SK-N-SH (cell line): ENCODE measurements at regions not wholly inside any gene's neighbourhood (a gene's known extent, or its start where the extent isn't known, plus 50 kb on each side); places are given as distances from the start of the nearest gene placed in this dataset.

ENCODE experiments used
- CTCF ChIA-PET: fragments of 300-600, 350-600 bp; formaldehyde crosslinking; extraction: SDS; loops from one replicate; lab custom pipeline; 2021; lab: Yijun Ruan, JAX
- POLR2A ChIA-PET: fragments of 350-600 bp; sonication (Branson Sonifier 250); formaldehyde crosslinking; extraction: SDS; loops from one replicate; lab custom pipeline; 2020; ENCODE audit warnings: antibody characterized with exemption, inconsistent platforms; lab: Yijun Ruan, JAX
- DNase-seq: peaks from one replicate; pipeline ENCODE4 v3.0.0; 2012
- H2AFZ ChIP-seq: fragments of 200-600 bp; sonication (generic); 2 replicates; pipeline ENCODE4 v1.8.1; 2016; ENCODE audit warnings: antibody characterized with exemption, mild to moderate bottlenecking, low read depth
- H3F3A ChIP-seq: fragments of 200-600 bp; sonication (generic); replicated peaks from 2 replicates; pipeline ENCODE3; 2016; ENCODE audit warnings: antibody characterized with exemption, mild to moderate bottlenecking; ENCODE audit not compliant: insufficient read depth
- H3K27ac ChIP-seq, 2 experiments: fragments of 200-500 bp in 1 of 2; fragments of 200-600 bp in 1 of 2; sonication (Bioruptor generic) in 1 of 2; sonication (generic), shearing (Covaris generic) in 1 of 2; 2 replicates each; pipeline versions ENCODE4 v1.5.1 to v1.6.1; 2014 to 2016; ENCODE audit warnings: low read depth in 2 of 2, inconsistent platforms in 1 of 2, low read length in 1 of 2, mild to moderate bottlenecking in 1 of 2, mixed read lengths in 1 of 2
- H3K27me3 ChIP-seq: fragments of 200-600 bp; sonication (generic), shearing (Covaris generic); 2 replicates; pipeline ENCODE4 v1.6.1; 2016; ENCODE audit warnings: mixed run types; ENCODE audit not compliant: insufficient read depth
- H3K36me3 ChIP-seq, 2 experiments: fragments of 200-500 bp in 1 of 2; fragments of 200-600 bp in 1 of 2; sonication (Bioruptor generic) in 1 of 2; sonication (generic) in 1 of 2; replicated peaks in 1 of 2; 2 replicates each; pipeline versions ENCODE3 to v1.5.1; 2014 to 2016; ENCODE audit warnings: low read length in 1 of 2, mild to moderate bottlenecking in 1 of 2; ENCODE audit not compliant: insufficient read depth in 2 of 2, control insufficient read depth in 1 of 2
- H3K4me1 ChIP-seq, 2 experiments: fragments of 200-500 bp in 1 of 2; fragments of 200-600 bp in 1 of 2; sonication (Bioruptor generic) in 1 of 2; sonication (generic), shearing (Covaris generic) in 1 of 2; 2 replicates each; pipeline versions ENCODE4 v1.5.1 to v1.6.1; 2014 to 2016; ENCODE audit warnings: low read depth in 1 of 2, low read length in 1 of 2, mixed run types in 1 of 2; ENCODE audit not compliant: insufficient read depth in 2 of 2, control insufficient read depth in 1 of 2
- H3K4me2 ChIP-seq: fragments of 200-600 bp; sonication (generic), shearing (Covaris generic); 2 replicates; pipeline ENCODE4 v1.6.1; 2017; ENCODE audit warnings: mixed run types
- H3K4me3 ChIP-seq, 2 experiments: fragments of 200-500 bp in 1 of 2; fragments of 200-600 bp in 1 of 2; sonication (Bioruptor generic) in 1 of 2; sonication (generic), shearing (Covaris generic) in 1 of 2; 2 replicates each; pipeline versions ENCODE4 v1.5.1 to v1.8.1; 2014 to 2016; ENCODE audit warnings: low read depth in 2 of 2, inconsistent platforms in 1 of 2, low read length in 1 of 2, mild to moderate bottlenecking in 1 of 2, mixed read lengths in 1 of 2, moderate library complexity in 1 of 2
- H3K79me2 ChIP-seq: fragments of 200-600 bp; sonication (generic); 2 replicates; pipeline ENCODE4 v1.8.1; 2017; ENCODE audit warnings: mild to moderate bottlenecking; ENCODE audit not compliant: insufficient read depth
- H3K9ac ChIP-seq: fragments of 200-600 bp; sonication (generic); 2 replicates; pipeline ENCODE4 v1.6.1; 2017; ENCODE audit warnings: mixed run types
- H3K9me2 ChIP-seq: fragments of 200-600 bp; sonication (generic); 2 replicates; pipeline ENCODE4 v1.6.1; 2017; ENCODE audit warnings: mixed run types
- H3K9me3 ChIP-seq: fragments of 200-600 bp; sonication (generic); 2 replicates; pipeline ENCODE4 v1.6.1; 2017; ENCODE audit warnings: mixed run types, mild to moderate bottlenecking, moderate library complexity
- H4K20me1 ChIP-seq: fragments of 200-600 bp; sonication (generic); 2 replicates; pipeline ENCODE4 v1.6.1; 2017; ENCODE audit warnings: mild to moderate bottlenecking, mixed run types; ENCODE audit not compliant: insufficient read depth
- CHD2 ChIP-seq: fragments of 150-350 bp; IDR thresholded peaks from 2 replicates; pipeline ENCODE4 v1.6.1; 2018; ENCODE audit warnings: low read length; ENCODE audit not compliant: partially characterized antibody
- CTCF ChIP-seq: fragments of 200-600 bp; sonication (generic); IDR thresholded peaks from 2 replicates; pipeline ENCODE4 v1.6.1; 2017; ENCODE audit warnings: antibody characterized with exemption, mild to moderate bottlenecking, moderate library complexity
- EZH2phosphoT487 ChIP-seq: fragments of 200-600 bp; sonication (generic); IDR thresholded peaks from 2 replicates; pipeline ENCODE4 v1.6.1; 2017; ENCODE audit warnings: low read depth, mixed run types, mild to moderate bottlenecking, antibody characterized with exemption, moderate library complexity, borderline replicate concordance
- FOSL2 ChIP-seq: IDR thresholded peaks from 2 replicates; pipeline ENCODE4 v1.4.0; 2012; ENCODE audit warnings: low read depth, mild to moderate bottlenecking, moderate library complexity, borderline replicate concordance
- FOXJ3 ChIP-seq: sonication (generic); formaldehyde crosslinking; IDR thresholded peaks from 2 replicates; pipeline ENCODE4 v1.5.1; 2020; ENCODE audit warnings: mild to moderate bottlenecking, missing genetic modification reagents
- FOXM1 ChIP-seq: IDR thresholded peaks from 2 replicates; pipeline ENCODE4 v1.4.0; 2012; ENCODE audit warnings: low read depth, mild to moderate bottlenecking
- GABPA ChIP-seq: IDR thresholded peaks from 2 replicates; pipeline ENCODE4 v1.4.0; 2012; ENCODE audit warnings: low read depth, mild to moderate bottlenecking
- GATA2 ChIP-seq: sonication (generic); formaldehyde crosslinking; IDR thresholded peaks from 2 replicates; pipeline ENCODE4 v1.5.0; 2020; ENCODE audit warnings: mild to moderate bottlenecking, missing genetic modification reagents
- JUND ChIP-seq: IDR thresholded peaks from 2 replicates; pipeline ENCODE4 v1.4.0; 2012
- MEF2A ChIP-seq: IDR thresholded peaks from 2 replicates; pipeline ENCODE4 v1.4.0; 2012; ENCODE audit warnings: low read depth, borderline replicate concordance
- NRF1 ChIP-seq: IDR thresholded peaks from 2 replicates; pipeline ENCODE4 v1.6.1; 2012; ENCODE audit warnings: low read depth, mild to moderate bottlenecking, low read length
- POLR2AphosphoS5 ChIP-seq: IDR thresholded peaks from 2 replicates; pipeline ENCODE4 v1.6.1; 2012; ENCODE audit warnings: low read depth, low read length
- RCOR1 ChIP-seq: fragments of 150-350 bp; IDR thresholded peaks from 2 replicates; pipeline ENCODE4 v1.6.1; 2017; ENCODE audit warnings: antibody characterized with exemption, low read length
- RXRA ChIP-seq: IDR thresholded peaks from 2 replicates; pipeline ENCODE4 v1.4.0; 2012; ENCODE audit warnings: low read depth, mild to moderate bottlenecking, borderline replicate concordance
- SIN3A ChIP-seq: IDR thresholded peaks from 2 replicates; pipeline ENCODE4 v1.6.1; 2012; ENCODE audit warnings: low read depth, mild to moderate bottlenecking, low read length, moderate library complexity, borderline replicate concordance
- SMC3 ChIP-seq: IDR thresholded peaks from 2 replicates; pipeline ENCODE4 v1.6.1; 2012; ENCODE audit warnings: low read depth, low read length, improper control_type of control experiment
- TAF1 ChIP-seq: IDR thresholded peaks from 2 replicates; pipeline ENCODE4 v1.6.1; 2012; ENCODE audit warnings: low read depth, mild to moderate bottlenecking, low read length, moderate library complexity, borderline replicate concordance
- TCF12 ChIP-seq: IDR thresholded peaks from 2 replicates; pipeline ENCODE4 v1.4.0; 2012
- USF1 ChIP-seq: IDR thresholded peaks from 2 replicates; pipeline ENCODE4 v1.4.0; 2012; ENCODE audit warnings: low read depth, borderline replicate concordance
- WGBS: methylation state at CpG from one replicate; pipeline ENCODE4 v1.1.6; 2017; ENCODE audit warnings: low lambda C conversion rate; 5-methylcytosine and 5-hydroxymethylcytosine counted together
- TF ChIP-seq, protein P1 (sequence below): IDR thresholded peaks from 2 replicates; pipeline ENCODE4 v1.4.0; 2012; ENCODE audit warnings: low read depth, borderline replicate concordance

DNA sequence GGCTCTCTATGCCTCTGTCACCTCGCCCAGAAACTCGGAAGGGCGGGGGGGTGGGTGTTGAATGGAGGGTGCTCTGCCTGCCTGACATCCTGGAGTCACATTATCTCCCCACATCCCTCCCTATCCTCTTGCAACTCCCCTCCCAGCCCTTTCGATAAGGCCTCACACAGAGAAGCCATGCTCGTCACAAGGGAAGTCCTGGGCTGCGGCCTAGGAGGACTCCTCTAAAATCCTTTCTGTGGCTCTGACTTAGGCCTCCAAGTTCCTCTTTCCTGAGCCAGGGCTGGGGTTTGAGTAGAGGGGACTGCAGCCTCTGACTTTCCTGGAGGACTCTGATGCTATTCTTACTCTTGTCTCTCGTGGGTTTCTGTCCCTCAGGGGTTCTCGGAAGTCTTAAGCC lies 75.0 kb upstream of the PKDCC start:
- H3K36me3 ChIP-seq, result no peaks in the 10 kb centered on the region
- no peaks in the 10 kb centered on the region for H3K9me2 ChIP-seq
- DNase-seq, result no peak
- no peak overlapping the region for H3K4me2 ChIP-seq
- CTCF ChIA-PET, result interaction anchor here (3.7 kb wide), 1 partner anchor 103 kb away, joined by 16 read pairs; no protein-coding TSS in a partner anchor
- no peak overlapping the region for H3K27ac ChIP-seq
- no peaks in the 10 kb centered on the region for H3K9me3 ChIP-seq
- POLR2A ChIA-PET, result no interaction called here
- H3F3A ChIP-seq, result no peaks in the 10 kb centered on the region
- no peak overlapping the region for H3K9ac ChIP-seq
- H3K79me2 ChIP-seq, result no peaks in the 10 kb centered on the region
- WGBS, result 76% methylated on average over 8 of the region's 8 CpGs
- TF ChIP-seq GABPA (no peak), RCOR1 (no peak), CTCF (no peak), FOXM1 (no peak), FOXJ3 (no peak), JUND (no peak), POLR2AphosphoS5 (no peak), GATA2 (CRISPR knock-in tag) (no peak), FOSL2 (no peak), TAF1 (no peak), EZH2phosphoT487 (no peak), NRF1 (no peak), CHD2 (no peak), TCF12 (no peak), RXRA (no peak), SMC3 (no peak), USF1 (no peak), SIN3A (no peak), MEF2A (no peak)
- TF ChIP-seq, protein P1, sequence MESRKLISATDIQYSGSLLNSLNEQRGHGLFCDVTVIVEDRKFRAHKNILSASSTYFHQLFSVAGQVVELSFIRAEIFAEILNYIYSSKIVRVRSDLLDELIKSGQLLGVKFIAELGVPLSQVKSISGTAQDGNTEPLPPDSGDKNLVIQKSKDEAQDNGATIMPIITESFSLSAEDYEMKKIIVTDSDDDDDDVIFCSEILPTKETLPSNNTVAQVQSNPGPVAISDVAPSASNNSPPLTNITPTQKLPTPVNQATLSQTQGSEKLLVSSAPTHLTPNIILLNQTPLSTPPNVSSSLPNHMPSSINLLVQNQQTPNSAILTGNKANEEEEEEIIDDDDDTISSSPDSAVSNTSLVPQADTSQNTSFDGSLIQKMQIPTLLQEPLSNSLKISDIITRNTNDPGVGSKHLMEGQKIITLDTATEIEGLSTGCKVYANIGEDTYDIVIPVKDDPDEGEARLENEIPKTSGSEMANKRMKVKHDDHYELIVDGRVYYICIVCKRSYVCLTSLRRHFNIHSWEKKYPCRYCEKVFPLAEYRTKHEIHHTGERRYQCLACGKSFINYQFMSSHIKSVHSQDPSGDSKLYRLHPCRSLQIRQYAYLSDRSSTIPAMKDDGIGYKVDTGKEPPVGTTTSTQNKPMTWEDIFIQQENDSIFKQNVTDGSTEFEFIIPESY, result no peak
- no peak overlapping the region for H2AFZ ChIP-seq
- peaks cover under 1 to 5% of the 10 kb centered on the region in 2 experiments; a peak in 1 of 4 replicates for H3K4me1 ChIP-seq
- no peaks in the 10 kb centered on the region for H4K20me1 ChIP-seq
- no peaks in the 10 kb centered on the region for H3K27me3 ChIP-seq
- H3K4me3 ChIP-seq, result no peak overlapping the region
